Ramos (cell line): ENCODE measurements at regions not wholly inside any gene's neighbourhood (a gene's known extent, or its start where the extent isn't known, plus 50 kb on each side); places are given as distances from the start of the nearest gene placed in this dataset.

ENCODE experiments used
- in situ Hi-C: fragments of 300-500 bp; cut with MboI; formaldehyde crosslinking; loops from one replicate; pipeline ENCODE4 v1.14.3; 2022; ENCODE audit warnings: low sequenced_read_pairs; ENCODE audit not compliant: unreplicated experiment

GRCh38 chr12:14307004-14307403 is 58.5 kb upstream of the ATF7IP start:
- in situ Hi-C loops = no loop called here

- in situ Hi-C loops = no loop called here
Measured at GRCh38 chr12:14308516-14308915, 57.0 kb upstream of the ATF7IP start.

GRCh38 chr12:14310866-14311265 is 54.6 kb upstream of the ATF7IP start:
- in situ Hi-C loops = no loop called here

- in situ Hi-C loops = no loop called here
Measured at GRCh38 chr12:14313379-14314138, 51.9 kb upstream of the ATF7IP start.

GRCh38 chr12:14314801-14315200 is 50.7 kb upstream of the ATF7IP start:
- in situ Hi-C loops = no loop called here

GRCh38 chr12:14315501-14315900 is 50.0 kb upstream of the ATF7IP start:
- in situ Hi-C loops = no loop called here
